GM23248 (cell line): ENCODE measurements at regions not wholly inside any gene's neighbourhood (a gene's known extent, or its start where the extent isn't known, plus 50 kb on each side); places are given as distances from the start of the nearest gene placed in this dataset.

Source experiments
- DNase-seq: peaks from one replicate; pipeline ENCODE4 v3.0.0-alpha.2; 2015
- H2AFZ ChIP-seq: fragments of 200-600 bp; sonication (generic); 2 replicates; pipeline ENCODE4 v1.6.1; 2016; ENCODE audit warnings: antibody characterized with exemption
- H3F3A ChIP-seq: fragments of 200-600 bp; sonication (generic); 2 replicates; pipeline ENCODE4 v1.6.1; 2016; ENCODE audit warnings: mild to moderate bottlenecking, antibody characterized with exemption, mixed run types; ENCODE audit not compliant: insufficient read depth
- H3K27ac ChIP-seq: fragments of 200-600 bp; sonication (generic); 2 replicates; pipeline ENCODE4 v1.5.1; 2016; ENCODE audit warnings: mild to moderate bottlenecking
- H3K27me3 ChIP-seq: fragments of 200-600 bp; sonication (generic); replicated peaks from 2 replicates; pipeline ENCODE4 v1.6.1; 2016; ENCODE audit warnings: mild to moderate bottlenecking; ENCODE audit not compliant: insufficient read depth
- H3K36me3 ChIP-seq: fragments of 200-600 bp; sonication (generic); 2 replicates; pipeline ENCODE4 v1.6.1; 2016; ENCODE audit warnings: low read depth, mild to moderate bottlenecking
- H3K4me1 ChIP-seq: fragments of 200-600 bp; sonication (generic); 2 replicates; pipeline ENCODE4 v1.6.1; 2016; ENCODE audit warnings: mild to moderate bottlenecking; ENCODE audit not compliant: insufficient read depth
- H3K4me2 ChIP-seq: fragments of 200-600 bp; sonication (generic); one replicate; pipeline ENCODE4 v1.6.1; 2016; ENCODE audit warnings: mild to moderate bottlenecking; ENCODE audit not compliant: unreplicated experiment
- H3K4me3 ChIP-seq: fragments of 200-600 bp; sonication (generic); 2 replicates; pipeline ENCODE4 v1.5.1; 2016; ENCODE audit warnings: mild to moderate bottlenecking
- H3K79me2 ChIP-seq: fragments of 200-600 bp; sonication (generic); 2 replicates; pipeline ENCODE4 v1.6.1; 2016; ENCODE audit warnings: mild to moderate bottlenecking; ENCODE audit not compliant: insufficient read depth
- H3K9ac ChIP-seq: fragments of 200-600 bp; sonication (generic); 2 replicates; pipeline ENCODE4 v1.6.1; 2016; ENCODE audit warnings: mild to moderate bottlenecking
- H3K9me2 ChIP-seq: fragments of 200-600 bp; sonication (generic); 2 replicates; pipeline ENCODE4 v1.6.1; 2016; ENCODE audit warnings: mixed run types, mild to moderate bottlenecking, moderate library complexity; ENCODE audit not compliant: insufficient read depth
- H3K9me3 ChIP-seq: fragments of 200-600 bp; sonication (generic); one replicate; pipeline ENCODE4 v1.6.1; 2017; ENCODE audit warnings: low read depth
- H4K20me1 ChIP-seq: fragments of 200-600 bp; sonication (generic); 2 replicates; pipeline ENCODE4 v1.6.0; 2016; ENCODE audit not compliant: insufficient read depth
- EZH2 ChIP-seq: fragments of 200-600 bp; sonication (generic); IDR thresholded peaks from 2 replicates; pipeline ENCODE4 v1.6.1; 2018; ENCODE audit warnings: antibody characterized with exemption, mild to moderate bottlenecking; ENCODE audit not compliant: insufficient read depth, poor library complexity, severe bottlenecking
- EZH2phosphoT487 ChIP-seq: fragments of 200-600 bp; sonication (generic); IDR thresholded peaks from 2 replicates; pipeline ENCODE4 v1.6.1; 2018; ENCODE audit warnings: antibody characterized with exemption, moderate library complexity, mild to moderate bottlenecking, low read depth; ENCODE audit not compliant: insufficient read depth
- WGBS, 2 experiments: methylation state at CpG; one replicate each; pipeline ENCODE4 v1.1.6; 2015 to 2017; ENCODE audit warnings: low lambda C conversion rate in 2 of 2, low coverage in 1 of 2; ENCODE audit errors: missing lambda C conversion rate in 2 of 2; 5-methylcytosine and 5-hydroxymethylcytosine counted together
- in situ Hi-C: fragments of 300-500 bp; cut with MboI; formaldehyde crosslinking; loops from 2 replicates; pipeline ENCODE4 v1.15.0; 2020

DNA sequence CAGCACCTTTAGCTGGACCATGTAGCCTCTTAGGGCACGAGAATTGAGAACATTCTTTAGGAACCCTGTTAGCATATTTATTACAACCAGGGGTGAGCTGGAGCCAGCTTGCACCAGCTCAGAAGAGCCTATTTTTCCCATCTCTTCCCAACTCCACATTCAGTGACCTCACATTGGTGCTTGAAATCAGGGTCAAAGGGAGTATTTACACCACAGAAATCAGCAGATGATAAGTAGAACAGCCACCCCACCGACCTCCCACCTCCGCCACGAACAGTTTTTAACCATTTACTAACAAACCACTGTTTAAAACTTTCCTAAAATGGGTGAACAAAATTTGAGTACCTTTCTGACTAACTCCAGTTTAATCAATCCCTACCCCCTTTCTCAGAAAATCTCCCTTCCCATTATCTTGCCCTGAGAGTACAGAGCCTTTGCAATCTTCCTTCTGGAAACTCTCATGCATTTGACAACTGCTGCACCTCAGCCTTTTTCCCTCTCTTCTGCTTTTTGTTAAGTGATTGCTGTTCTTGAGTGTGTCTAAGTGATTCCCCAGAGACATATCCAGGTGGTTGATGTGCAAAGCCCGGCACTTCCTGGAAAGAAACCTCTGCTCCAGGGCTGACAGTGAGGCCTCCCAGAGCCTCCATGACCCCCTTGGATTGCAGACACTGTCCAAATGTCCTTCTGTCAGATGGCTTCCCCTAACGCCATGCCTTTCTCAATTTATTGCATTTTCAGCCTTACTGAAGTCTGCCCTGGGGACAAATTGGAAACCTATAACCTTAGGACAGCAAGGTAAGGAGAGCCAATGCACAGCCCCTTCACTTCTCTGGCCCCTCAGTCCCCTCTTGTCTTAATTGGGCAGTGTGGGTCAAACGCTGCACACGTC, 389.5 kb upstream of the TNP1 start:
- TF ChIP-seq EZH2, result no peak
- no peak for TF ChIP-seq EZH2phosphoT487
- Histone ChIP-seq H3K27ac (no peak overlapping the region), H3K36me3 (no peaks in the 10 kb centered on the region), H3K79me2 (no peaks in the 10 kb centered on the region), H3K27me3 (no peaks in the 10 kb centered on the region), H3K9me3 (no peaks in the 10 kb centered on the region), H2AFZ (no peak overlapping the region), H3K4me1 (no peaks in the 10 kb centered on the region), H3F3A (no peaks in the 10 kb centered on the region), H3K9me2 (no peaks in the 10 kb centered on the region), H3K9ac (no peak overlapping the region), H3K4me3 (no peak overlapping the region), H4K20me1 (no peaks in the 10 kb centered on the region), H3K4me2 (no peak overlapping the region)
- WGBS, 2 experiments, result 92 to 95% methylated on average over 8 of the region's 8 CpGs
- in situ Hi-C loops, result no loop called here
- no peak for DNase-seq

DNA sequence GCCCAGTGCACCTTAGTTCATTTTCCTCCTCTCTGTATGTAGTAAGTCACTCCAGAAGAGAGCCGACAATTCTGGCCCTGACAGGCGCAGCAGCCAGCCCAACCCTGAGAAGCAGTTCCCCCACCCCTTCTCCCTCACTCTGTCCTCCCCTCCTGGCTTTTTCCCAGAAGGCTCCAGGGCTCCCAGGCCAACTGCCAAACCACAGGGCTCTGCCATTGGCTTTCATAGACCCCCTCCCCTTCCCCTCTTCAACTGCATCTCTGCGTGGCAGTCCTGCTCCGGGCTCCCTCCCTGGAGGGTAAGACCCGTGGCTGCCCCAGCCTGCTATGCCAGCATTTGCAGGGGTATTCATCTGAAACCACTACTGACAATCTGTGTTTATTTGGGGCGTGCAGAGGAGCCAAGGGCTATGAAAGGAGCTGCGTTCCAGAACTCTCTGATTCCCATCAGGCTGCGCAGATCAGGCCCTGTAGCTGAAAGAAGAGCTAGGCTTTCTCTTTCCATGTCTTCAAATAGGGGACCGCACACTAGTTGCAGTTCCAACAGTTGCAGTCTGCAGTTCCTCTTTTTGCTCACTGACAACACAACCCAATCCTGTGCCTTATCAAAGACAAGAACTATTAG, 388.6 kb upstream of the TNP1 start:
- in situ Hi-C loops, result no loop called here
- Histone ChIP-seq H3K79me2 (no peaks in the 10 kb centered on the region), H3K9me3 (no peaks in the 10 kb centered on the region), H3K4me1 (no peaks in the 10 kb centered on the region), H3K27ac (no peak overlapping the region), H3K4me3 (no peak overlapping the region), H3F3A (no peaks in the 10 kb centered on the region), H4K20me1 (no peaks in the 10 kb centered on the region), H3K27me3 (no peaks in the 10 kb centered on the region), H3K9me2 (no peaks in the 10 kb centered on the region), H3K4me2 (no peak overlapping the region), H3K36me3 (no peaks in the 10 kb centered on the region), H3K9ac (no peak overlapping the region), H2AFZ (no peak overlapping the region)
- no peak for DNase-seq
- 45 to 54% methylated on average over 9 of the region's 9 CpGs for WGBS, 2 experiments
- TF ChIP-seq EZH2 (no peak), EZH2phosphoT487 (no peak)

DNA sequence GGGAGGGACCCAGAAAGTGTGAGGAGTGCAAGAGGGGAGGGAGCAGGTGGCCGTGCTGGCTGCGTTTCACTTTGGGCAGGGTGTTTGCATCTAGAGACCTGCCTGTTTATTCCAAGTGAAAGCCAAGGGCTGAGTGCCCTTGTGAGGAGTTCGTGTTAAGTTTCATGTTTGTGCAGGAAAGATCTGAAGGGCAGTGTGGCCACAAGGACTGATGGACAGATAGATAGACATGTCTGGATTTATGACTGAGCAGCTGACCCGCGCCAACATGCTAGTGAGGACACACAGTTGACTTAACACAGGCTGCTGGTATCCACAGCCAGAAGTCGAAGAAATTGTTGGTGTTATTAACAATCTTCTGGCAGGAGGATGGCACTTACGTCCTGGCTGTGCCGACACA, 387.6 kb upstream of the TNP1 start:
- no peaks in the 10 kb centered on the region for H3K4me1 ChIP-seq
- H3K9me2 ChIP-seq, result no peaks in the 10 kb centered on the region
- H3K4me2 ChIP-seq, result no peak overlapping the region
- H3K9me3 ChIP-seq, result no peaks in the 10 kb centered on the region
- no peak for DNase-seq
- no peak overlapping the region for H3K4me3 ChIP-seq
- no peaks in the 10 kb centered on the region for H4K20me1 ChIP-seq
- H3K36me3 ChIP-seq, result no peaks in the 10 kb centered on the region
- H3K27ac ChIP-seq, result no peak overlapping the region
- no peaks in the 10 kb centered on the region for H3K79me2 ChIP-seq
- in situ Hi-C loops, result no loop called here
- TF ChIP-seq EZH2 (no peak), EZH2phosphoT487 (no peak)
- H3F3A ChIP-seq, result no peaks in the 10 kb centered on the region
- no peak overlapping the region for H2AFZ ChIP-seq
- no peak overlapping the region for H3K9ac ChIP-seq
- no peaks in the 10 kb centered on the region for H3K27me3 ChIP-seq
- 58 to 60% methylated on average over 8 of the region's 8 CpGs for WGBS, 2 experiments

DNA sequence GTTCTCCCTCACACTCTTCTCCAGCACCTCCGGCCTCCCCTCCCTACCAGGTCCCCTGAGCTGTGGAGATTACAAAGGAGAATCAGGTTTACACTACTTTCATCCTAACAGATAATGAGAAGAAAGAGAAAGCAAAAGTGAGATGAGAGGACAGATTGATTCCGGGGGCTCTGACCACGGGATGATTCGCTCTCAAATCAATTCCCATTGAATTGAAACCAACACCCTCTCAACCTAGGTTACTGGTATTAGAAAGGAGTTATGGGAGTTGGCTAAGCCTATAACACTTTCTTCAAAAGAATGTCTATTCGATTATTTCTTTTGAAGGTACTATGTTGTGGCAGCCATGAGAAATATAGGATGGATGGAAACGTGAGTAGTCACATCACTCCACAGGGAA, 386.2 kb upstream of the TNP1 start:
- Histone ChIP-seq H3K36me3 (no peaks in the 10 kb centered on the region), H3K9ac (no peak overlapping the region), H3K9me2 (no peaks in the 10 kb centered on the region), H3K4me2 (no peak overlapping the region), H4K20me1 (no peaks in the 10 kb centered on the region), H3K27ac (no peak overlapping the region), H3K4me1 (no peaks in the 10 kb centered on the region), H3K79me2 (no peaks in the 10 kb centered on the region), H3K4me3 (no peak overlapping the region), H3F3A (no peaks in the 10 kb centered on the region), H3K27me3 (no peaks in the 10 kb centered on the region), H2AFZ (no peak overlapping the region), H3K9me3 (no peaks in the 10 kb centered on the region)
- in situ Hi-C loops, result no loop called here
- 86 to 91% methylated on average over 6 of the region's 6 CpGs for WGBS, 2 experiments
- TF ChIP-seq EZH2, result no peak
- no peak for TF ChIP-seq EZH2phosphoT487
- DNase-seq, result no peak
